HuH-7.5 (cell line): ENCODE measurements at regions not wholly inside any gene's neighbourhood (a gene's known extent, or its start where the extent isn't known, plus 50 kb on each side); places are given as distances from the start of the nearest gene placed in this dataset.
"Not testable (repeated sequence)": the region's sequence is repeated elsewhere in the genome, so short reads cannot be mapped to it uniquely, and the experiment has no call there.

Experiments
- DNase-seq: peaks from one replicate; pipeline ENCODE4 v3.0.0; 2011; ENCODE audit warnings: low spot score

DNA sequence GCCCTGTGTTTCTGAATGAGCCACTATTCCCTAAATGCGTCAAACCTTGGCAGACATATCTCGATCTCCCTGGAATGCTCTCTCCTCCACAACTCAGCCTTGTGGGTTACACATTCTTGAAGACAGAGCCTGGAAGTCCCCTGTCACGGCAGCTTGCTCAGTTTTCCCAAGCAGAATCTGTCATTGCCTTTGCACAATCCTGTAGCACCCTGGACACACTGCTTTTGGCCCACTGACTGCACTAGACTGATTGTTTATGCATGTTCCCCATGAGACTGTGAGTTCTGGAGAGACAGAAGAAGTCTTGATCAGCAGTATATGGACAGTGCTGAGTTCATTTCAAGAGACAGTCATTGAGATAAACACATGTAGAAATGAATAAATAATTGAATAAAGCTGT, 406.7 kb downstream of the CD83 start:
- no peak for DNase-seq

DNA sequence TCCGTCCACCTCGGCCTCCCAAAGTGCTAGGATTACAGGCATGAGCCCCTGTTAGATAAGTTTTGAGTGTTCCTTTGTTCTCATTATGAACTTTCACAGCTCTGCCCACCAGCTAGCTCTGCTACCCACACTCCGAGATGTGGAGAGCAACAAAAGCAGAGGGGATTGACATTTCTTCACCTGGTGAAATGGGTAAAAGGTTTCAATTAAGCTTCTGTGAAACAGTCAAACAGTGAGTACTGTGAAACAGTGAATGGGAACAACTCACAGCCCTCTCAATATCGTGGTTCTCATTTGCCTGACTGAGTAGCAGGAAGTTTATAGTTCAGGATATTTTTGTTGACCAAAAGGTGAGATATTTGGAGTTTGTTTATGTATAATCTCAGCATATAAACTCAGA, 412.8 kb downstream of the CD83 start:
- no peak for DNase-seq

DNA sequence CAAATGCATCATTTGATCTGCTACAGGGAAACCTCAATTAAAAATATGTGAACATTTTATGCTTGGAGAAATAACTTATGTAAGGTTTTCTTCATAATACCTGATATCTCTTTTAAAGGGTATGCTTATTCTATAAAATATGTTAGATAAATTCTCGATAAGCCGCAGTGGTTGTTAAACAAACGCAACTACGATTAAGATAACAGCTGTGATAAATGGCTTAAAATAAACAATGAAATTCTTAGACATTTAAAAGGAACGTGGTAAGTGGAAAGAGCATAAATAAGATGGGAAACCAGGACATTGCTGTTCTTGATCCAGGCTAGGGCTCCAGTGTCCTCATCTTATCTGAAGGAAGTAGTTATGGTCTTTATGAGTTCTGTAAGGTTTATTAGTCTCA, 415.9 kb downstream of the CD83 start:
- no peak for DNase-seq

DNA sequence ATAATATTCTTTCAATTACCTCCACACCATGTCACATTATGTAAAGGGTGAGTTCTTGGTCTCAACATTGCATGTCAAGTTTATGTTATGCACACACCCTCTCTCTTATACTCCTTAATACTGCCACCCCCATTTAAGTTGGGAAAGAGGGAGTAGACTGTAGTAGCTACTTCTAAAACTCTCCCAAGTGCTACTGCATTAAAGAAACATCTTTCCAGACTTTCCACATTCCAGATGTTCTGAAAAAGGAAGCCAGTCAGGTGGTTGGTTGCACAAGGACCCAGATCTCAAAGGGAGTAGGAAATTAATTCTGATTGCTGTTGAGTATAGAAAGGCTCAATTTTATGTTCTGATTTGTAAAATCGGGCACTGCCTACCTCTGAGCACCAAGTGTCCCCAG, 419.5 kb downstream of the CD83 start:
- no peak for DNase-seq

DNA sequence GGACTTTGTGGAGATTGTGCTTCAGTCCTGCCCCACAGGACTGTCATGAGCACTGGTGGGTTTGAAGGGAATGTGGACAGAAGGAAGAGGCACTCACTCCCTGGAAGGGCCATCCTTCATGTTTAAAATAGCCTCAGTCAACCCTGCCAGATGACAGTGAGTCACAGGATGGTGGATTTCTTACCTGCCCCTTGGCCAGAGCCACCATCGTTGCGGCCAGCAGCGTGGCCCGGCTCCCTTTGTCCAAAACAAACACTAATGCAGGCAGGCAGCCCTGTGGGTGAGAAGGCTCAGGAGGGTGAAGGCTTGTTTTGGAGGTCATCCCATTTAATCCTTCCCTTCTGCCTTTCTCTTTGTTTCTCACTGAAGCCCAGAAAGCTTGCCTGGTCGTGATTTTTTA, 422.7 kb downstream of the CD83 start:
- DNase-seq = no peak

DNA sequence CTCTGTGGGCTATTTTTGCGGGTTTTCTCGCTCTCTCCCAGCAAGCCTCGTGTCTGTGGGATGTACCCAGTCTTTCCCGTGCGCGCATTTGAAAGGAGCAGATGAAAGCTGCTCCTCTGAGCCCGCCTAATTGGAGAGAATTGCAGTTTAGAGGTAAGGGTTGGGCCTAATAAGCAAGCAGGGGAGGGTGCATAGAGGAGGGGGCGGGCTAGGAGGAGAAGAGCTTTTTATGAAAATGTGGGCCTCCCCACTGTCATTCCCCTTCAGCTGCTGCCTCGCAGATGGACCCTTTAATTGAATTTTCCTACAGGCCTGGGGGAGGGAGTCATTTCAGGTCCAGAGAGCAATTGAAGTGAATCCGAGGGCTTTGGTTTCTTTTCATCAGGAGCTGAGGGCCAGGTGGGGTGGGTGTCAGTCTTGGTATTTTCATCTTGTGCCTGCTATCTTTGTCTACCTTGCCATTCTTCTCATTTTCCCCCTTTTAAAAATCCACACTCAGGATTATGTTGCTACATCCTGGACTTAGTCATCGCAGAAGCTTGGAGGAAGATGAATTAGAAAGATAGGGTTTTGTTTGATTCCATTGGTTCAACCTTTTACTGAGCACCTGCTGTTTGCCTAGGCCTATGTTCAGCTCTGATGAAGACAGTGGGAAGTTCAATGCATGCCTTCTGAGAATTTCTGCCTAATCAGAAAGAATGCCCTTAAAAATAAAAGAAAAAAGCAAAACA, 423.4 kb downstream of the CD83 start:
- no peak for DNase-seq

DNA sequence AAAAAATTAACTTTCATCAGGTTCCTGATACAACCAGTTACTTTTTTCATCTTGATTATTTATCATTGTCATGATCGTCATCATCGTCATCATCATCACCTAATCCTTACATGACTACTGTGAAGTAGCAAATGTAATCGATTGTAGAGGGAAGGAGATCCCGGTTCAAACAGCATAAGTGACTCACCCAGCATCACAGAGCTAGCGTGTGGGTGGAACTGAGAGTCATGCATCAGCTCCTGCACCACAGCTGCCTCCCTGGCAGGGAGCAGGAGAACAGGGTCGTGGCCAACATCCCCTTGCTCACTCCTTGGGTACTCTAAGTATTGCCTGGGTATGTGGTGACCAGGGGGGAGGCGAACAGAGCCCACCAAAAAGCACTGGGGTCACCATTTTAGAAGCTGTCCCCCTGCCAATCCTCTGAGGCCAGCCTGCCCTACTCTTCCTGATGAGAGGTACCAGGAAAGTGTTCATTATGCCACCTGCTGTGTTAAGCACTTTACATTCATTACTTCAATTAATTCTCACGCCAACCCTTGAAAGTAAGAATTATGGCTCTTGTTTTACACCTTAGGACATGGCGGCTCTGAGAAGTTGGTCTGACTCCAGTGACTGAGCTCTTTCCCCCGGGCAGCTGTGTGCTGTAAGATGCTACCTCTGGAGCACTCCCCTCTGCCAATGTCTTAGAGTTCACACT, 425.2 kb downstream of the CD83 start:
- no peak for DNase-seq

DNA sequence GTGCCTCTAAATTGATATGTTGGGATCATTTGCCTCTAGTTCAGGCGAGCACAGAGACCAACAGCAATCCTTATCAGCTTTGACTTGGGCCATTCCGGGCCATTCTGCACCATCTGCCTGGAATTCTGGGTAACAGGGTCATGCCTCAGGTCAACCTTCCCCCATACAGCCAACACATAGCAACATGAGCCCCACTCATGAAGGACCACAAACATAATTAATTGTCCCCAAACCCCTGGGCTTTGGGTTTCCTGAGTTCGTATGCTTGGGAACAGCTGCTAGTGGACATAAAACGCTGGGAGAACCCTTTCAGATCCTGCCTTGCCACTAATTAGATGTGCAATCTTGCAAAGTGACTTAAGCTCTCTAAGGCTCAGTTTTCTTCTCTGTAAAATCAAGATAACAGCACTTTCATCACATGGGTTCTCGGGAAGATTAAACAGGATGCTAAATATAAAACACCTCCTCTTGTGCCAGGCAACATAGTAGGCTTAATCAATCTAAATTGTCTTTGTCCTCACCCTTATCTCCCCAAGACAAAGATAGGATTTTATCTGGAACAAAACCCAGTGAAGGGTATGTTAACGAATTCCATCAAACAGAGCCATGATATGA, 426.5 kb downstream of the CD83 start:
- DNase-seq = no peak

DNA sequence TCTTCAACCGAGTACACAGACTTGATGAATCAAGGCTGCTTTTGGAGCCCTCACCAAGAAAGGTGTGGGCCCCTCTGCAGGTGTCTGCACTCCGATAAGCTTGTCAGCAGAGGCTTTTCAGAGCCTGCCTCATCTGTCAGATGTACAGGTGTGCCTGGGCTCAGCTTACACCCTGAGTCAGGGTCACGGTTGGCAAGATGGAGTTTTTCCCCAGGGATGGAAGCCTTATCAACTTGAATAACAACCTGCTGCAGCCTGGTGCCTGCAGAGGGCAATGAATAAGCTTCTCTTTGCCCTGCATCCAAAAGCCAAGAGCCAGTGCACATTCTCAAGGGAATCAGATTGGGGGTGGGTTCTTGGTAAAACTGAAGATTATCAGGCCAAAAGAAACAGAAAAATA, 427.1 kb downstream of the CD83 start:
- no peak for DNase-seq

DNA sequence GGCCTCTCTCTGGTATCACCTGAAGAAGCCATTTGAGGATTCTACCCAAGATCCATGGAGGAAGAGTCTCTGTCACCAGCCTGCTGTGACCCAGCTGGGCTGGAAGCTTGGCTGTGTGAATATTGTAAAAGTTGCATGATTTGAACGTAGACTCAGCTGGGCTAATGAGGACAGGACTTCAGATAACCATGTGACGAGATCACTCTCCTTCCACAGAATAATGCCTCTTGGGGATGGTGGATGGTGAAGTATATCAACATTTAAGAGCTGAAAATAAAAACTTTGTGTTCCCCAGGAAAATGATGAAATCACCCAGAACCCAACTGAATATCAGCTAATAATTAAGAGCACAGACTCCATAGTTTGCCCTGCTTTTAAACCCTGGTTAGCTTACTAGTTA, 427.9 kb downstream of the CD83 start:
- no peak for DNase-seq

DNA sequence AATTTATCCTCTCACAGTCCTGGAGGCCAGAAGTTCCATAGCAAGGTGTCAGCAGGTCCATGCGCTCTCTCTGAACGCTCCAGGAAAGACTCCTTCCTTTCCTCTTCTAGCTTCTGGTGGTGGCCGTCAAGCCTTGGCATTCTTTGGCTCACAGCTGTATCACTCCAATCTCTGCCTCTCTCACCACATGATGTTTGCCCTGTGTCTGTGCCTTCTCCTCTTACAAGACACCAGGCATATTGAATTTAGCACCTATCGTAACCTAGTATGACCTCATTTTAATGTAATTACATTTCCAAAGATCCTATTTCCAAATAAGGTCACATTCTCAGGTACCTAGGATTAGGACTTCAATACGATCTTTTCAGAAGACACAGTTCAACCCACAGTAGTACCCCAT, 428.5 kb downstream of the CD83 start:
- DNase-seq = no peak

DNA sequence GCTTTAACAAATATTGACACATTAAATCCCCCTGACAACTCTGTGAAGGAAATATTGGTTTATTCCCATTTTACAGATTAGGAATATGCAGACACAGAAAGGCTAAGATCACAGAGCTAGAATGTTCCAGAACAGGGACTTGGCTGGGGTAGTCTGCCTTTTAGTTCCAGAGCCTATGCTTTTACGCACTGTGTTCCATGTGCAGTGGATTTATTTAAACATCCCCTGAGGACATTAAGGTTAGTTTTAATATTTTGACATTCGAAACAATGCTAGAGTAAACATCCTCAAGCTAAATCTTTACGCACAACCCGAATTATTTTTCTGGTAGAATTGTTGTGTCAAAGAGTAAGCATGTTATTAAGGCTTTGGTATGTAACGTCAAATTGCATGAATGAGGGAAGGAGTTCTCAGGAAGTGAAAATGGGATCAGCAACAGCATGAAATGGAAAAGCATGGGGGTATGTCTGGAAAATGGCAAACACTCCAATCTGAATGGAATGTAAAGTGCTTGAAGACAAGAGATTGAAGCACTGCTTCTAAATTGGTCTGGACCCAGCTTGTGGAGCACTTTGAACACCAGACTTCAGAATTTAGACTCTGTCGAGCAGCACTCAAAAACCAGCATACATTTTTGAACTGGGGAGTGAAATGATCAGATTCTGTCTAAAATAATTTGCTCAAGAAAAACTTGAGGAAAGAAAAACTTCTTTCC, 429.9 kb downstream of the CD83 start:
- DNase-seq = no peak

DNA sequence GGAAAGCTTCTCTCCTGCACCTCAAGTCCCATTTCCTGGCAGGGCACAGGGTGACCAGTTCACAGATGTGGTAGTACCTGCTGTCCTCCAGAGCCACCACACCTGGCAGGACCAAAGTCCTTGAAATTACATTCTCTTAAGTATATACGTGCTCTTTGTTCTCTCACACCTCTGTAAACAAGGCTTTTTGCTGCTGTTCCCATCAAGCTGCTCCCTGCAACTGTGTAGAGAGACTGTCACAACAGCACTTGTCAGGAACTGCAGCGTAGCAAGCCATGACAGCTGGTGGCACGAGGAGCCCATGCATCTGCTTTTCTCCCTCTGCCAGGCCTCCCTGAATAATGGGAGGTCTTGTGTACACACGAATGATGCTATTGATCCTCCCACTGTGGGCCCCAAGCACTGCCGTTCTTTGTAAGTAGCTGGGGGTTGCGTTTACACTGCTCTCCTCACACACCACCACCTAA, 431.8 kb downstream of the CD83 start:
- DNase-seq = no peak

DNA sequence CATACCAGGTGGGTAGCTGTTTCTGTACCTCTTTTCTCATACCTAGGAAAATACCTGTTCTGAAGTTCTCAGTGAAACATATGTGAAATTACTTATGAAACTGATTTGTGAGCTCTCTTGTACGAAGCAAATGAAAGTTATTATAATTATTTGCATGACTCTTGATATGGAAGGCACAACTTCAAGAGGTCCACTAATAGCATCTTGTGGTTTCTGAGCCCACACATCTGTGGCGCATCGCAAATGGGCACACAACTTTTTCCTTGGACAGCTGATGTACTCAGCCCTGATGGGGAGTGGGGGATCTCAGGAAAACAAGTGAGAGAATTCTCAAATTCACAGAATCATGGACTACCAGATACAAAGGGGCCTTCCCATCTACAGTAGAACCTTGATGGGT, 432.3 kb downstream of the CD83 start:
- no peak for DNase-seq

DNA sequence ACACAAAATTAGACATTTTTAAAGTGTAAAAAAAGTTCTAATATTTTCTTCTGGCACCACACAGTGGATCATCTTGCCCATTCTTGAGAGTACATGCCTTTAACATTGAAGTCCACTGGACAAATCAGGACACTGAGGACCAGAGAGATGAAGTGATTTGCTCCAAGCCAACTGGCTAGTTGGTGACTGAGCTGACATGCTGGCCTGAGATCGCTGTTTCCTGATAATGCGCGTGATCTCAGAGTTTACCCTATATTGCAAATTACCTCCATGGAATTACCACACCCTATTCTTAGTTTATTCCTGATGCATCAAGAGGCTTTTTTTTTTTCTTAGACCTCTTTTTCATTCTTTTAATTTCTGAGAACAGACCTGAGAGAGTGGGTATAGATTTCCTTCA, 432.8 kb downstream of the CD83 start:
- no peak for DNase-seq

DNA sequence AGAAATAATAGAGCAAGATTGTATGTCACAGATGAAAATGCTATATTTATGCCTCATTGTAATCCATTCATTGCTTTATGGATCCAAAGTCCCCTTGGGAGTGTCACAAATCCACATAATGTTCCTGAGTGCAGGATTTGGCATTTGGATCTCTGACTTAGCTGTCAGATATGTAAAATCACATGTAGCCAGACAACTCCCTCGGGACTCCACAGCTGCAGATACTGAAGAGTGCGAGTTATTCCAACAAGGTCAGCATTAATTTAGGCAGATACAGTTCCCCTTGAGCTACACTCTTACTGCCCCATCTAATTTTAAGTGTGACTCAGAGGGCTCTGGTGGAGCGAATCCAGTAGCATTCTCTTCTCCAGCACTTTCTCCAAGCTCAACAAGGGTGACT, 433.2 kb downstream of the CD83 start:
- DNase-seq = no peak

DNA sequence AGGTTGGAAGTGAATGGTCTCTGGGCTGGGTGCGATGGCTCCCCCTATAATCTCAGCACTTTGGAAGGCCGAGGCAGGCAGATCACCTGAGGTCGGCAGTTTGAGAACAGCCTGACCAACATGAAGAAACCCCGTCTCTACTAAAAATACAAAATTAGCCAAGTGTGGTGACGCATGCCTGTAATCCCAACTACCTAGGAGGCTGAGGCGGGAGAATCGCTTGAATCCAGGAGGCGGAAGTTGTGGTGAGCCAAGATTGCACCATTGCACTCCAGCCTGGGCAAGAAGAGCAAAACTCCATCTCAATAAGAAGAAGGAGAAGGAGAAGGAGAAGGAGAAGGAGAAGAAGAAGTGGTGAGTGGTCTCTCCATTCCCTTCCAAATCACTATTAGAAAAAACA, 434.0 kb downstream of the CD83 start:
- not testable (repeated sequence) for DNase-seq

DNA sequence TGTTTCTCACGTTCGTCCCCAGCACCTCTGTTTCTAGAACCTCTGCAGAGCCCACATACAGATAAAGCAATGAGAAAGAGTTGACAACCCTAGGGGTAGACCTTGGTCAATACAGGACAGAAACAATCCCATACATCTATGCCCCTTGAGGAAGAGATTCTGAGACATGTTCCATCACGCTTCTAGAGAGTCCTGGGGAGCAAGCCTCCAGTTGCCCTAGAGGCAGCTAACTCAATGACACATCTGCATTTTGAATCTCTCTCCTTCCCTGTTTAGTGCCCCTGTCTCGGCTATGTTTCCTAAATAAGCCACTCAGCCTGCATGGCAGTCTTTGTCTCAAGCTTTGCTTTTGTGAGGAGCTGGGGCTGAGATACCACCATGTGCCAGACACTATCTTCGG, 435.3 kb downstream of the CD83 start:
- no peak for DNase-seq

DNA sequence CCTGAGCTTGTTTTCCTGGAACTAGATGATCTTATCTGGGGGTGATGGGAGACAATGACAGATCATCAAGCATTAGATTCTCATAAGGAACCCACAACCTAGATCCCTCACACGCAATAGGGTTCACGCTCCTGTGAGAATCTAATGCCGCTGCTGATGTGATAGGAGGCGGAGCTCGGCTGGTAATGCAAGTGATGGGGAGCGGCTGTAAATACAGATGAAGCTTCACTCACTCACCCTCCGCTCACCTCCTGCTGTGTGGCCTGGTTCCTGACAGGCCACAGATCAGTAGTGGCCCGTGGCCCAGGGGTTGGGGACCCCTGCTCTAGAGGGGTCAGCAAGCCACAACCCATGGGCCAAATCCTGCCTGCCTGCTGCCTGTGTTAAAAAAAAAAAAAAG, 435.9 kb downstream of the CD83 start:
- no peak for DNase-seq

DNA sequence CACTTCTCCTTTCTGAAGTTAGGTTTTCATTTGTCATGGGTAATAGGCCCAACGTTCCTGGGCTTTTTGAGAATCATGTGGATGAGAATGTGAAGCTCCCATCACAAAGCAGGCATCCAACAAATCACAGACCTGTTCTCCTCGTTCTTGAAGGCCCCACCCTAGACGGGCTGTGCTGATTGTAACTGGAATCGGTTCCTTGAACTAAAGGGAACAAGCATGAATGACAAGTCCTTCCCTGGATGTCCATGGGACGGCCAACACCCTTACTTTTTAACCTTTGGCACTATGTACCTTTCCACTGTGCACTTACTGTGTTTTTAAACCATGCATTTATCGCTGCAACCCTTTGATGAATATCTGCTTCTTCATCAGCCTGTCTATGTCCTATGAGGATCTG, 438.2 kb downstream of the CD83 start:
- DNase-seq = no peak

DNA sequence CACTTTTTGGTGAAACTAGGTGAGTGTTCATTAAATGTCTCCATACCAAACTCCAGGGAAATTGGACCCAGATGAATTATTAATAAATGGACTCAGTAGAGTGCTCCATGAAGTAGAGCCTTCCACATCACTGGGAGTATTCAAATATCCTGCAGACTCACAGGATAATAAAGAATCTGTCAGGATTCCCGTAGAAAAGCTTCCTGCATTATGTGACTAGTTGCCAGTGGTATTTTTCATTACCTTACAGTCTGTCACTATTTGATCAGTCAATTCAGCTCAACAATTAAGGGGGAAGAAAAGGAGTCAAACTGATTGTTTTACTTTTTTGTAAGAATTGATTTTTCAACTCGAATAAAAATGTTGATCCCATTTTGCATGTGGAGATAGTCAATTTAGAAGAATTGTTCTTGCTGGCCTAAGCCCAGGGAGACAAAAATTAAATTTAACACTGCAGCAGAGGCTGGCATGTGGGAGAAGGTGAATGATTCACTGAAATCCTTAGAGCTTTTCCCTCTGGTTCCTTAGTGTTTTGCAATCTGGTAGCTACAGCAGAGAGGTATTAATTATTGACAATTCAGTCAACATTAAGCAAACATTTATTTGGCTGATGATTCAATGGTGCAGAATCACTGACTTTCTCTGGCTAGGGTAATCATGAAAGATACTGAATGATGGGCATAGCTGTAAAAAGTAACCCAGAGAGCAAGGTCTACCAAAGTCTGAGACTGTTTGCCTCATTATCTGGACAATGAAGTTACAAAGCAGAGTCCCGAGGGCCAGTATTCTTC, 442.4 kb downstream of the CD83 start:
- DNase-seq = no peak

DNA sequence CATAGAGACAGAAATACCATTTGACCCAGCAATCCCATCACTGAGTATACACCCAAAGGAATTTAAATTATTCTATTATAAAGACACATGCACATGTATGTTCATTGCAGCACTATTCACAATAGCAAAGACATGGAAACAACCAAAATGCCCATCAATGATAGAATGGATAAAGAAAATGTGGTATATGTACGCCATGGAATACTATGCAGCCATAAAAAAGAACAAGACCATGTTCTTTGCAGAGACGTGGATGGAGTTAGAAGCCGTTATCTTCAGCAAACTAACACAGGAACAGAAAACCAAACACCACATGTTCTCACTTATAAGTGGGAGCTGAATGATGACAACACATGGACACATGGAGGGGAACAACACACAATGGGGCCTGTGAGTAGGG, 444.0 kb downstream of the CD83 start:
- not testable (repeated sequence) for DNase-seq
